ENCODE measurements at regions not wholly inside any gene's neighbourhood (a gene's known extent, or its start where the extent isn't known, plus 50 kb on each side); places are given as distances from the start of the nearest gene placed in this dataset.

GRCh38 chr7:47669901-47670384, 88.0 kb upstream of the TNS3 start:
- TF ChIP-seq POLR2AphosphoS5 (IDR thresholded peaks at IDR 0.05) (no peak), CTCF (IDR thresholded peaks at IDR 0.05) (no peak), POLR2A (IDR thresholded peaks at IDR 0.05) (no peak)

Data from gastroesophageal sphincter (tissue), 3 donors.